ENCODE measurements at regions not wholly inside any gene's neighbourhood (a gene's known extent, or its start where the extent isn't known, plus 50 kb on each side); places are given as distances from the start of the nearest gene placed in this dataset.
A peak's percentile ranks its signal among the peaks of the same experiment; 100 is the strongest.

DNA sequence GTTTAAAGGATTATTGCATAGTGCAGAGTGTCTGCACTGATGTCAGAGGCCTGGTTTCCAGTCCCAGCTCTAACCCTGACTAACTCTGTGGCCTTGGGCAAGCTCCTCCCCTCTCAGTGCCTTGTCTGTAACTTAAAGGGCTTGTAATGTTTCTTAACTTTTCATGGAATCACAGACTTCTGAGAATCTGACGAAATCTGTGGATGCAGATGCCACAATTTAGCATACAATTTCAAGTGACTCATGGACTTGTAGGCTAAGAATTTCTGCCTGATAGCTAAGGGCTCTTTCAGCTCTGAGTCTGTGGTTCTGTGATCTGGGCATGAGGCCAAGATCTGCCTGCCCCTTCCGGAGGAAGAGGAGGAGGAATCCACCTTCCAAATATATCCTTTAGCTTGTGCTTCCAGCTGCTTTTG, 236.9 kb downstream of the AR start:
- DNase-seq (ENCODE audit: low spot score) = peak; percentile 89

DNA sequence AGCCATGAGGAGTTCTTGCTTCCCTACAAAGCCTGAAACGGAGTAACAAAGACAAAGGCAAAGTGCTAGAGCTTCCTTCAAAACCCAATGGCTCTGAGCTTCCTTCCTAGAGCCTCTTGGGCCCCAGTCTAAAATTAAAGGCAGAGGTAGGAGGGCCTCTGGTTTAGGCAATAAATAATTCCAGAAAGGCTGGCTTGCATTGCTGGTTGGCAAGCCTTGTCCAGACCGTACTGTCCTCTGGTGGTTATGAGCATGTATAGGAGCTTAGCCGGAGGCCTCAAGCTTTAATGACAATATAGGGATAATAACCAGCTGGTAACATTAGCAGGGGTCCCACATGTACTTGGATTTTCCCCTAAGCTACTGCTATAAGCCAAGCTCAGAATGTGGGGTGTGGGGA, 237.3 kb downstream of the AR start:
- no peak for DNase-seq (ENCODE audit: low spot score)

DNA sequence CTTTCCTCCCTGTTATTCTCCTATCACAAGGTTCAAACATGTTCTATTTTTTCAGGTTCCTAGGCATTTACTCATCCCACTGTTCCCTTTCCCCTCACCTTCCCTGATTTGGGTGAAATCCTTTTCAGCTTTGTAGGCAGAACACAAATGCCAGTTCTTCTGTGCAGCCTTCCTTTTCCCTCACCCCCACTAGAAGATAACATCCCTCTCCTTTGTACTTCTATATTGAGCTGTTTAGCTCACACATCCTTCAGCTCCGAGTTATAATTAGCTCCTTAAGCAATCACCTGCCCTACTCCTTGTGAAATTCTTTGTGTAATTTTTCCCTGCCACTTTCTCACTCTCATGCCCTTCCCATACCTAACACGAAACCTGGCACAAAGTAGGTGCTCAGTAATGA, 240.9 kb downstream of the AR start:
- no peak for DNase-seq (ENCODE audit: low spot score)

DNA sequence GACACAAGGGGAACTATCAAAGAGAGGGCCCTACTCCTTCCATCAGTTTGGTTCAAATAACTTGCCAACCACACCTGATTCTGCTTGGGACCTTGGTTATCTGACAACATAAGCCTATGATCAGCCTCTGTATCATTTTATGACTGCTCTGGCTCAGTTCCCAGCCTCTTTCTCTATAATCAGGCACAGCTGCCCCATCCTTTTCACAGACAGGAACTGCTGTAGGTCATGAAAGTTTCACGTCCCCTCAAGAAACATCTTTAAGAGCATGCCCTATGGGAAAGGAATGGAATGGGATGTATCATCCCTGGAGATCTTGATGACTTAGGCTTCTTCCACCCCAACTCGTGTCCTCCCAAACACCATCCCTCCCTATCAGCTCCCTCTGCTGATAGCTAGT, 243.4 kb downstream of the AR start:
- DNase-seq (ENCODE audit: low spot score) = no peak

DNA sequence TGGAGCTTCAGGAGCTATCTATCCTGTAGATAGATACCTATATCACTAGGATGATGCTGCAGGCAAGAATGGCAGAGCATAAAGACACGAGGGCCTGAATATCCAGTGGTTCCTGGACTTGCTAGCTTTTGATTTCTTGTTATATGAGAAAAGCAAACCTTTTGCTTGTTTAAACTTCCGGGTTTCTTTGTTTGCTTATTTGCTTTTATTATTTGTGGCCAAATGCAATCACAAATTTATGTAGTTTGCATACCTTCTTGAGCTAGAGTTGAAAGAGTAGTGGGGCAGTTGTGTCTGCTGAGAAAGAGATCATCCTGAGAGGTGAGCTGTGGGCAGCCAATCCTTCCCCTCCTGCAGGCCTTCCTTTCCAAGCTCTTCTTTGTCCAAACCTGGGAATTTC, 245.7 kb downstream of the AR start:
- no peak for DNase-seq (ENCODE audit: low spot score)
